ENCODE measurements at regions not wholly inside any gene's neighbourhood (a gene's known extent, or its start where the extent isn't known, plus 50 kb on each side); places are given as distances from the start of the nearest gene placed in this dataset.

GRCh38 chr12:66898700-66899469, 220.0 kb upstream of the GRIP1 start (continued):
- TF ChIP-seq AR (CRISPR knock-in tag; IDR thresholded peaks at IDR 0.05) (no peak), TP53 (CRISPR knock-in tag; IDR thresholded peaks at IDR 0.05) (no peak), ELF4 (CRISPR knock-in tag; IDR thresholded peaks at IDR 0.05; ENCODE audit: low read depth) (no peak), ZBTB43 (CRISPR knock-in tag; IDR thresholded peaks at IDR 0.05) (no peak), ZNF121 (CRISPR knock-in tag; IDR thresholded peaks at IDR 0.05) (no peak), ERG (CRISPR knock-in tag; IDR thresholded peaks at IDR 0.05) (no peak), CBFB (CRISPR knock-in tag; IDR thresholded peaks at IDR 0.05; ENCODE audit: low read depth) (no peak), ATF2 (CRISPR knock-in tag; IDR thresholded peaks at IDR 0.05; ENCODE audit: borderline replicate concordance, low read depth) (no peak), ZNF263 (CRISPR knock-in tag; IDR thresholded peaks at IDR 0.05; ENCODE audit: low read depth) (no peak)

- Mint-ChIP-seq H3K27me3 (ENCODE audit: low read depth) (no peaks in the 10 kb centered on the region), H3K4me3 (no peak overlapping the region), H3K36me3 (no peaks in the 10 kb centered on the region), H3K4me1 (peaks cover 36% of the 10 kb centered on the region), H3K27ac (0 out of 2 replicates have a peak overlapping the region, but pooled peaks have one; percentile 21), H3K9me3 (no peaks in the 10 kb centered on the region)
- ChIA-PET POLR2A (no interaction called here), CTCF (interaction anchor here (0.6 kb wide), 1 partner anchor 456 kb away, joined by 4 read pairs; no protein-coding TSS in a partner anchor)
- TF ChIP-seq NFYB (CRISPR knock-in tag; conservative IDR thresholded peaks at IDR 0.05; ENCODE audit: low read depth) (no peak), PREB (CRISPR knock-in tag; IDR thresholded peaks at IDR 0.05; ENCODE audit: borderline replicate concordance) (no peak), IRF1 (CRISPR knock-in tag; IDR thresholded peaks at IDR 0.05) (no peak), ERG (CRISPR knock-in tag; IDR thresholded peaks at IDR 0.05) (no peak), ELF4 (CRISPR knock-in tag; IDR thresholded peaks at IDR 0.05; ENCODE audit: low read depth) (no peak)
- ATAC-seq (peak; percentile 38), DNase-seq (ENCODE audit: low spot score) (no peak)
These were observed 220.7 kb upstream of the GRIP1 start for GRCh38 chr12:66899588-66899987.
